ENCODE measurements at regions not wholly inside any gene's neighbourhood (a gene's known extent, or its start where the extent isn't known, plus 50 kb on each side); places are given as distances from the start of the nearest gene placed in this dataset.
"Not testable (repeated sequence)": the region's sequence is repeated elsewhere in the genome, so short reads cannot be mapped to it uniquely, and the experiment has no call there.

GRCh38 chr6:86526238-86526637, 411.1 kb upstream of the HTR1E start:
- Mint-ChIP-seq H3K27me3 (no peaks in the 10 kb centered on the region), H3K9me3 (peaks cover 0 to 32% (median 5%) of the 10 kb centered on the region in 5 donors), H3K4me3 (no peak overlapping the region), H3K27ac (no peak overlapping the region), H3K36me3 (no peaks in the 10 kb centered on the region), H3K4me1 (no peaks in the 10 kb centered on the region)
- DNase-seq, result no peak
- Histone ChIP-seq H3K36me3 (ENCODE audit: insufficient read depth, low read length) (no peaks in the 10 kb centered on the region), H3K9me3 (ENCODE audit: low read length) (no peaks in the 10 kb centered on the region), H3K27me3 (ENCODE audit: insufficient read depth, low read length, poor library complexity, severe bottlenecking) (no peaks in the 10 kb centered on the region), H3K4me3 (ENCODE audit: low read length) (no peak overlapping the region), H3K27ac (ENCODE audit: low read depth, low read length) (no peak overlapping the region), H3K4me1 (ENCODE audit: insufficient read depth, low read length) (no peaks in the 10 kb centered on the region)
- ChIA-PET POLR2A (no interaction called here), CTCF (no interaction called here)

GRCh38 chr6:86516087-86516486, 421.2 kb upstream of the HTR1E start:
- no peak overlapping the region for H3K27ac ChIP-seq (ENCODE audit: low read depth, low read length)
- H3K4me1 Mint-ChIP-seq, result no peaks in the 10 kb centered on the region
- H3K4me1 ChIP-seq (ENCODE audit: insufficient read depth, low read length), result no peaks in the 10 kb centered on the region
- no peak overlapping the region for H3K4me3 ChIP-seq (ENCODE audit: low read length)
- H3K4me3 Mint-ChIP-seq, result no peak overlapping the region
- no peaks in the 10 kb centered on the region for H3K9me3 ChIP-seq (ENCODE audit: low read length)
- ChIA-PET POLR2A (no interaction called here), CTCF (no interaction called here)
- H3K9me3 Mint-ChIP-seq, result peaks cover 0 to 17% (median 3%) of the 10 kb centered on the region in 5 donors
- DNase-seq, result no peak
- no peaks in the 10 kb centered on the region for H3K27me3 Mint-ChIP-seq
- no peaks in the 10 kb centered on the region for H3K36me3 ChIP-seq (ENCODE audit: insufficient read depth, low read length)
- H3K27ac Mint-ChIP-seq, result no peak overlapping the region
- no peaks in the 10 kb centered on the region for H3K36me3 Mint-ChIP-seq
- H3K27me3 ChIP-seq (ENCODE audit: insufficient read depth, low read length, poor library complexity, severe bottlenecking), result no peaks in the 10 kb centered on the region

- Histone ChIP-seq H3K27me3 (ENCODE audit: insufficient read depth, low read length, poor library complexity, severe bottlenecking) (no peaks in the 10 kb centered on the region), H3K4me1 (ENCODE audit: insufficient read depth, low read length) (no peaks in the 10 kb centered on the region), H3K4me3 (ENCODE audit: low read length) (no peak overlapping the region), H3K9me3 (ENCODE audit: low read length) (no peaks in the 10 kb centered on the region), H3K36me3 (ENCODE audit: insufficient read depth, low read length) (no peaks in the 10 kb centered on the region), H3K27ac (ENCODE audit: low read depth, low read length) (no peak overlapping the region)
- Mint-ChIP-seq H3K36me3 (no peaks in the 10 kb centered on the region), H3K4me3 (no peak overlapping the region), H3K9me3 (peaks cover 0 to 10% (median 5%) of the 10 kb centered on the region in 5 donors), H3K27me3 (no peaks in the 10 kb centered on the region), H3K4me1 (no peaks in the 10 kb centered on the region), H3K27ac (no peak overlapping the region)
- ChIA-PET POLR2A (no interaction called here), CTCF (no interaction called here)
- DNase-seq, result no peak
These were observed 425.4 kb upstream of the HTR1E start for GRCh38 chr6:86511962-86512361.

- H3K36me3 Mint-ChIP-seq, result no peaks in the 10 kb centered on the region
- H3K27me3 Mint-ChIP-seq, result no peaks in the 10 kb centered on the region
- POLR2A ChIA-PET, result no interaction called here
These were observed 429.1 kb upstream of the HTR1E start for GRCh38 chr6:86508230-86508629.

GRCh38 chr6:86502497-86502896, 434.8 kb upstream of the HTR1E start:
- Mint-ChIP-seq H3K36me3 (no peaks in the 10 kb centered on the region), H3K27me3 (no peaks in the 10 kb centered on the region), H3K27ac (no peak overlapping the region), H3K4me3 (no peak overlapping the region), H3K4me1 (no peaks in the 10 kb centered on the region), H3K9me3 (peaks cover 0 to 16% (median 11%) of the 10 kb centered on the region in 5 donors)
- CTCF ChIA-PET, result no interaction called here
- no peak overlapping the region for H3K4me3 ChIP-seq (ENCODE audit: low read length)
- no peaks in the 10 kb centered on the region for H3K4me1 ChIP-seq (ENCODE audit: insufficient read depth, low read length)
- no peaks in the 10 kb centered on the region for H3K36me3 ChIP-seq (ENCODE audit: insufficient read depth, low read length)
- H3K9me3 ChIP-seq (ENCODE audit: low read length), result no peaks in the 10 kb centered on the region
- no peaks in the 10 kb centered on the region for H3K27me3 ChIP-seq (ENCODE audit: insufficient read depth, low read length, poor library complexity, severe bottlenecking)
- POLR2A ChIA-PET, result no interaction called here
- no peak overlapping the region for H3K27ac ChIP-seq (ENCODE audit: low read depth, low read length)
- DNase-seq, result no peak

More at GRCh38 chr6:86508230-86508629, 429.1 kb upstream of the HTR1E start:
- Histone ChIP-seq H3K9me3 (ENCODE audit: low read length) (no peaks in the 10 kb centered on the region), H3K4me1 (ENCODE audit: insufficient read depth, low read length) (no peaks in the 10 kb centered on the region), H3K27ac (ENCODE audit: low read depth, low read length) (no peak overlapping the region), H3K36me3 (ENCODE audit: insufficient read depth, low read length) (no peaks in the 10 kb centered on the region), H3K4me3 (ENCODE audit: low read length) (no peak overlapping the region), H3K27me3 (ENCODE audit: insufficient read depth, low read length, poor library complexity, severe bottlenecking) (no peaks in the 10 kb centered on the region)
- no peaks in the 10 kb centered on the region for H3K4me1 Mint-ChIP-seq
- CTCF ChIA-PET, result no interaction called here
- H3K27ac Mint-ChIP-seq, result no peak overlapping the region
- no peak overlapping the region for H3K4me3 Mint-ChIP-seq
- H3K9me3 Mint-ChIP-seq, result peaks cover 3 to 10% (median 5%) of the 10 kb centered on the region in 5 donors
- no peak for DNase-seq

GRCh38 chr6:86500035-86500434, 437.3 kb upstream of the HTR1E start:
- H3K9me3 ChIP-seq (ENCODE audit: low read length), result no peaks in the 10 kb centered on the region
- no peak overlapping the region for H3K27ac ChIP-seq (ENCODE audit: low read depth, low read length)
- Mint-ChIP-seq H3K4me1 (no peaks in the 10 kb centered on the region), H3K27ac (no peak overlapping the region), H3K9me3 (peaks cover 0 to 13% (median 9%) of the 10 kb centered on the region in 5 donors), H3K4me3 (no peak overlapping the region), H3K27me3 (no peaks in the 10 kb centered on the region), H3K36me3 (no peaks in the 10 kb centered on the region)
- CTCF ChIA-PET, result no interaction called here
- no peak for DNase-seq
- no peaks in the 10 kb centered on the region for H3K36me3 ChIP-seq (ENCODE audit: insufficient read depth, low read length)
- no peaks in the 10 kb centered on the region for H3K4me1 ChIP-seq (ENCODE audit: insufficient read depth, low read length)
- no peaks in the 10 kb centered on the region for H3K27me3 ChIP-seq (ENCODE audit: insufficient read depth, low read length, poor library complexity, severe bottlenecking)
- POLR2A ChIA-PET, result no interaction called here
- no peak overlapping the region for H3K4me3 ChIP-seq (ENCODE audit: low read length)

- H3K27ac Mint-ChIP-seq; H3K4me1 ChIP-seq (ENCODE audit: insufficient read depth, low read length); DNase-seq; H3K4me1 Mint-ChIP-seq; H3K27ac ChIP-seq (ENCODE audit: low read depth, low read length); POLR2A ChIA-PET; H3K36me3 ChIP-seq (ENCODE audit: insufficient read depth, low read length); H3K27me3 Mint-ChIP-seq; CTCF ChIA-PET; H3K36me3 Mint-ChIP-seq; H3K27me3 ChIP-seq (ENCODE audit: insufficient read depth, low read length, poor library complexity, severe bottlenecking); H3K9me3 ChIP-seq (ENCODE audit: low read length); H3K4me3 ChIP-seq (ENCODE audit: low read length); H3K4me3 Mint-ChIP-seq: not testable (repeated sequence)
- H3K9me3 Mint-ChIP-seq, result peaks cover 3 to 20% (median 6%) of the 10 kb centered on the region in 5 donors
These were observed 448.3 kb upstream of the HTR1E start for GRCh38 chr6:86489042-86489441.

- H3K27me3 ChIP-seq (ENCODE audit: insufficient read depth, low read length, poor library complexity, severe bottlenecking), result no peaks in the 10 kb centered on the region
- Mint-ChIP-seq H3K4me1 (no peaks in the 10 kb centered on the region), H3K27me3 (no peaks in the 10 kb centered on the region), H3K27ac (no peak overlapping the region), H3K4me3 (no peak overlapping the region), H3K36me3 (no peaks in the 10 kb centered on the region), H3K9me3 (peaks cover 3 to 20% (median 3%) of the 10 kb centered on the region in 5 donors)
- no peaks in the 10 kb centered on the region for H3K4me1 ChIP-seq (ENCODE audit: insufficient read depth, low read length)
- ChIA-PET POLR2A (no interaction called here), CTCF (no interaction called here)
- H3K9me3 ChIP-seq (ENCODE audit: low read length), result no peaks in the 10 kb centered on the region
- DNase-seq, result no peak
- no peak overlapping the region for H3K4me3 ChIP-seq (ENCODE audit: low read length)
- no peaks in the 10 kb centered on the region for H3K36me3 ChIP-seq (ENCODE audit: insufficient read depth, low read length)
- H3K27ac ChIP-seq (ENCODE audit: low read depth, low read length), result no peak overlapping the region
These were observed 449.6 kb upstream of the HTR1E start for GRCh38 chr6:86487660-86488221.

- H3K9me3 ChIP-seq (ENCODE audit: low read length); POLR2A ChIA-PET; H3K4me3 Mint-ChIP-seq; H3K27ac Mint-ChIP-seq; H3K27me3 ChIP-seq (ENCODE audit: insufficient read depth, low read length, poor library complexity, severe bottlenecking); H3K4me1 ChIP-seq (ENCODE audit: insufficient read depth, low read length); H3K27me3 Mint-ChIP-seq; H3K36me3 Mint-ChIP-seq; H3K4me3 ChIP-seq (ENCODE audit: low read length); H3K36me3 ChIP-seq (ENCODE audit: insufficient read depth, low read length); H3K4me1 Mint-ChIP-seq; H3K27ac ChIP-seq (ENCODE audit: low read depth, low read length); CTCF ChIA-PET; DNase-seq: not testable (repeated sequence)
- peaks cover 2 to 13% (median 5%) of the 10 kb centered on the region in 5 donors for H3K9me3 Mint-ChIP-seq
These were observed 459.0 kb upstream of the HTR1E start for GRCh38 chr6:86478316-86478715.
